H9 (cell line): ENCODE measurements at regions not wholly inside any gene's neighbourhood (a gene's known extent, or its start where the extent isn't known, plus 50 kb on each side); places are given as distances from the start of the nearest gene placed in this dataset.
A peak's percentile ranks its signal among the peaks of the same experiment; 100 is the strongest.

ENCODE experiments used
- DNase-seq: peaks from one replicate; pipeline ENCODE4 v3.0.0-alpha.2; 2017
- H2AFZ ChIP-seq: one replicate; pipeline ENCODE4 v1.6.1; 2013; ENCODE audit warnings: mild to moderate bottlenecking, low read length, control low read depth, moderate library complexity
- H2AK5ac ChIP-seq: 2 replicates; pipeline ENCODE4 v1.6.1; 2013; ENCODE audit warnings: low read length, control low read depth, mixed read lengths; ENCODE audit not compliant: insufficient read length
- H2BK120ac ChIP-seq: one replicate; pipeline ENCODE4 v1.6.1; 2013; ENCODE audit warnings: low read depth, mild to moderate bottlenecking, low read length, control low read depth, inconsistent platforms; ENCODE audit not compliant: poor library complexity, severe bottlenecking
- H2BK12ac ChIP-seq: 2 replicates; pipeline ENCODE4 v1.6.1; 2013; ENCODE audit warnings: low read length, control low read depth, mixed read lengths, low read depth; ENCODE audit not compliant: insufficient read length
- H2BK15ac ChIP-seq: 2 replicates; pipeline ENCODE4 v1.6.1; 2013; ENCODE audit warnings: low read depth, low read length, control low read depth
- H2BK20ac ChIP-seq: one replicate; pipeline ENCODE4 v1.6.1; 2013; ENCODE audit warnings: low read depth, mild to moderate bottlenecking, low read length, control low read depth, inconsistent platforms; ENCODE audit not compliant: poor library complexity, severe bottlenecking
- H2BK5ac ChIP-seq: 2 replicates; pipeline ENCODE4 v1.6.1; 2013; ENCODE audit warnings: low read length, control low read depth, mixed read lengths; ENCODE audit not compliant: insufficient read length
- H3K14ac ChIP-seq: 2 replicates; pipeline ENCODE4 v1.6.1; 2013; ENCODE audit warnings: low read length, control low read depth; ENCODE audit not compliant: insufficient read depth
- H3K18ac ChIP-seq: 2 replicates; pipeline ENCODE4 v1.6.1; 2013; ENCODE audit warnings: low read depth, mild to moderate bottlenecking, mixed read lengths, low read length, control low read depth; ENCODE audit not compliant: insufficient read length
- H3K23ac ChIP-seq: 2 replicates; pipeline ENCODE4 v1.6.1; 2013; ENCODE audit warnings: low read length, control low read depth, mixed read lengths, low read depth; ENCODE audit not compliant: insufficient read length
- H3K23me2 ChIP-seq: 2 replicates; pipeline ENCODE4 v1.6.1; 2013; ENCODE audit warnings: low read depth, mild to moderate bottlenecking, mixed read lengths, low read length, control low read depth; ENCODE audit not compliant: insufficient read length, poor library complexity, severe bottlenecking
- H3K27ac ChIP-seq: 2 replicates; pipeline ENCODE4 v1.5.1; 2013; ENCODE audit warnings: low read length, control low read depth, mixed read lengths, low read depth; ENCODE audit not compliant: insufficient read length
- H3K27me3 ChIP-seq: 2 replicates; pipeline ENCODE4 v1.6.1; 2013; ENCODE audit warnings: low read length, control low read depth, inconsistent platforms; ENCODE audit not compliant: insufficient read depth
- H3K4ac ChIP-seq: 2 replicates; pipeline ENCODE4 v1.6.1; 2013; ENCODE audit warnings: low read depth, mild to moderate bottlenecking, control low read depth, inconsistent platforms, low read length, moderate library complexity
- H3K4me1 ChIP-seq: 2 replicates; pipeline ENCODE4 v1.6.1; 2013; ENCODE audit warnings: low read length, control low read depth, inconsistent platforms; ENCODE audit not compliant: insufficient read depth
- H3K4me2 ChIP-seq: 2 replicates; pipeline ENCODE4 v1.6.1; 2013; ENCODE audit warnings: low read length, control low read depth, mixed read lengths; ENCODE audit not compliant: insufficient read length, insufficient read depth
- H3K56ac ChIP-seq: 2 replicates; pipeline ENCODE4 v1.6.1; 2013; ENCODE audit warnings: low read depth, mild to moderate bottlenecking, mixed read lengths, low read length, control low read depth; ENCODE audit not compliant: insufficient read length
- H3K79me1 ChIP-seq: 2 replicates; pipeline ENCODE4 v1.6.1; 2013; ENCODE audit warnings: low read depth, mild to moderate bottlenecking, moderate library complexity, low read length, control low read depth, inconsistent platforms; ENCODE audit not compliant: insufficient read depth, poor library complexity, severe bottlenecking
- H3K79me2 ChIP-seq: 2 replicates; pipeline ENCODE4 v1.6.1; 2013; ENCODE audit warnings: low read length, control low read depth, inconsistent platforms; ENCODE audit not compliant: insufficient read depth
- H3K9ac ChIP-seq: 2 replicates; pipeline ENCODE4 v1.6.1; 2013; ENCODE audit warnings: low read length, control low read depth, mixed read lengths; ENCODE audit not compliant: insufficient read length; ENCODE audit errors: extremely low read depth
- H3K9me3 ChIP-seq: one replicate; pipeline ENCODE4 v1.6.1; 2013; ENCODE audit warnings: low read depth, low read length, inconsistent platforms; ENCODE audit not compliant: control insufficient read depth
- H3T11ph ChIP-seq: one replicate; pipeline ENCODE4 v1.6.1; 2013; ENCODE audit warnings: mild to moderate bottlenecking, low read length, control low read depth, inconsistent platforms
- H4K20me1 ChIP-seq: one replicate; pipeline ENCODE4 v1.6.1; 2013; ENCODE audit not compliant: control insufficient read depth, insufficient read length, insufficient read depth
- H4K5ac ChIP-seq: 2 replicates; pipeline ENCODE4 v1.6.1; 2013; ENCODE audit warnings: low read depth, mild to moderate bottlenecking, mixed read lengths, low read length, control low read depth; ENCODE audit not compliant: insufficient read length
- H4K8ac ChIP-seq: replicated peaks from 2 replicates; pipeline ENCODE4 v1.6.1; 2013; ENCODE audit warnings: low read length, control low read depth, mixed read lengths, low read depth; ENCODE audit not compliant: insufficient read length
- H4K91ac ChIP-seq: 2 replicates; pipeline ENCODE4 v1.6.1; 2013; ENCODE audit warnings: low read depth, mild to moderate bottlenecking, moderate library complexity, mixed read lengths, low read length, control low read depth; ENCODE audit not compliant: insufficient read length
- H3K27ac Mint-ChIP-seq, 3 experiments: 2 replicates in 2 of 3; 3 replicates in 1 of 3; pipeline ENCODE4 v1.8.0; 2020 to 2021; ENCODE audit warnings: mixed read lengths in 3 of 3, mild to moderate bottlenecking in 1 of 3, moderate library complexity in 1 of 3
- H3K27me3 Mint-ChIP-seq: 2 replicates; pipeline ENCODE4 v1.8.0; 2021; ENCODE audit warnings: low read depth, mild to moderate bottlenecking, moderate library complexity, mixed read lengths
- H3K36me3 Mint-ChIP-seq, 3 experiments: 2 replicates in 2 of 3; 3 replicates in 1 of 3; pipeline ENCODE4 v1.8.0; 2020 to 2021; ENCODE audit warnings: low read depth in 3 of 3, mixed read lengths in 3 of 3; ENCODE audit not compliant: insufficient read depth in 1 of 3
- H3K4me1 Mint-ChIP-seq, 2 experiments: 2 replicates each; pipeline ENCODE4 v1.8.0; 2020; ENCODE audit warnings: mixed read lengths in 2 of 2
- H3K4me3 Mint-ChIP-seq, 2 experiments: 2 replicates in 1 of 2; 3 replicates in 1 of 2; pipeline ENCODE4 v1.8.0; 2020 to 2021; ENCODE audit warnings: mild to moderate bottlenecking in 2 of 2, mixed read lengths in 2 of 2, moderate library complexity in 1 of 2
- H3K9me3 Mint-ChIP-seq, 2 experiments: 2 replicates in 1 of 2; 3 replicates in 1 of 2; pipeline ENCODE4 v1.8.0; 2020; ENCODE audit warnings: mild to moderate bottlenecking in 2 of 2, mixed read lengths in 2 of 2, moderate library complexity in 1 of 2
- WGBS: extraction: QIAGEN DNeasy Blood & Tissue Kit; methylation state at CpG from one replicate; pipeline ENCODE4 v1.1.7; 2013; ENCODE audit warnings: missing lambda C conversion rate, low lambda C conversion rate, mixed read lengths; ENCODE audit not compliant: insufficient read length; ENCODE audit errors: extremely low coverage; 5-methylcytosine and 5-hydroxymethylcytosine counted together
- TF ChIP-seq, protein P1 (sequence below): fragments of 200-600 bp; sonication (generic); conservative IDR thresholded peaks from 3 replicates; pipeline ENCODE4 v1.8.0; 2021; ENCODE audit warnings: antibody characterized with exemption, mild to moderate bottlenecking

DNA sequence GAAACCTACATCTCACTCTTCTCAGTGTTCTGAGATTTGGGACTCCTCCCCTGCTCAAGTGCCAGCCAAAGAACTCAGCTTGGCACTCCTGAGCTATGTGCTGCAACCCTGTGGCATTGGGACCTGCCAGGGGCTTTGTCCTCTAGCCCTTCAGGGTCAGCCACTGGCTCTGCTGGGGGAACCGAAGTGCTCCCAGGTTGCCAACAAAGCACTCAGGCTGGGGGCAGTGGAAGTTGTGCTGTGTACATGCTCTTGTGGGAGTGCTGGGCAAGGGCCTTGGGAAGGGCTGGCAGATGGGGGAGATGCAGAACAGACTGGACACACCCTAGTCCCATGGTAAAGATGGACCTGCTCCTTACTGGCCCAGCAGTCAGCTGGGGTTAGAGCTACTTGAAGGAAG lies 498.6 kb downstream of the CAAP1 start:
- H3K4me3 Mint-ChIP-seq, result no peak overlapping the region
- no peak overlapping the region for H3K9ac ChIP-seq
- no peaks in the 10 kb centered on the region for H3K23me2 ChIP-seq
- H3K4me1 ChIP-seq, result no peaks in the 10 kb centered on the region
- H2BK12ac ChIP-seq, result no peak overlapping the region
- H2AFZ ChIP-seq, result no peak overlapping the region
- peak overlapping the region; percentile 62 for H4K91ac ChIP-seq
- H2BK20ac ChIP-seq, result no peak overlapping the region
- no peak overlapping the region for H3K23ac ChIP-seq
- no peaks in the 10 kb centered on the region for H3K79me2 ChIP-seq
- no peaks in the 10 kb centered on the region for H3K79me1 ChIP-seq
- peak overlapping the region in 1 of 3 experiments; percentile 15; a peak in 1 of 7 replicates for H3K27ac Mint-ChIP-seq
- H3K14ac ChIP-seq, result peak overlapping the region; percentile 17; the same call in 1 of the 2 replicates
- H3K9me3 Mint-ChIP-seq, result peaks cover 26% of the 10 kb centered on the region in 2 experiments
- H3K4me1 Mint-ChIP-seq, result no peaks in the 10 kb centered on the region
- H2BK120ac ChIP-seq, result no peak overlapping the region
- H3T11ph ChIP-seq, result no peak overlapping the region
- no peaks in the 10 kb centered on the region for H3K27me3 ChIP-seq
- peaks cover 14 to 24% (median 19%) of the 10 kb centered on the region in 3 experiments; a peak in 6 of 7 replicates for H3K36me3 Mint-ChIP-seq
- no peaks in the 10 kb centered on the region for H4K20me1 ChIP-seq
- H4K8ac ChIP-seq, result no peak overlapping the region
- H3K18ac ChIP-seq, result no peak overlapping the region
- H2AK5ac ChIP-seq, result no peak overlapping the region
- H4K5ac ChIP-seq, result no peak overlapping the region
- H2BK15ac ChIP-seq, result no peak overlapping the region
- H3K4ac ChIP-seq, result no peak overlapping the region
- no peak for DNase-seq
- no peak overlapping the region for H2BK5ac ChIP-seq
- TF ChIP-seq, protein P1, sequence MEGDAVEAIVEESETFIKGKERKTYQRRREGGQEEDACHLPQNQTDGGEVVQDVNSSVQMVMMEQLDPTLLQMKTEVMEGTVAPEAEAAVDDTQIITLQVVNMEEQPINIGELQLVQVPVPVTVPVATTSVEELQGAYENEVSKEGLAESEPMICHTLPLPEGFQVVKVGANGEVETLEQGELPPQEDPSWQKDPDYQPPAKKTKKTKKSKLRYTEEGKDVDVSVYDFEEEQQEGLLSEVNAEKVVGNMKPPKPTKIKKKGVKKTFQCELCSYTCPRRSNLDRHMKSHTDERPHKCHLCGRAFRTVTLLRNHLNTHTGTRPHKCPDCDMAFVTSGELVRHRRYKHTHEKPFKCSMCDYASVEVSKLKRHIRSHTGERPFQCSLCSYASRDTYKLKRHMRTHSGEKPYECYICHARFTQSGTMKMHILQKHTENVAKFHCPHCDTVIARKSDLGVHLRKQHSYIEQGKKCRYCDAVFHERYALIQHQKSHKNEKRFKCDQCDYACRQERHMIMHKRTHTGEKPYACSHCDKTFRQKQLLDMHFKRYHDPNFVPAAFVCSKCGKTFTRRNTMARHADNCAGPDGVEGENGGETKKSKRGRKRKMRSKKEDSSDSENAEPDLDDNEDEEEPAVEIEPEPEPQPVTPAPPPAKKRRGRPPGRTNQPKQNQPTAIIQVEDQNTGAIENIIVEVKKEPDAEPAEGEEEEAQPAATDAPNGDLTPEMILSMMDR, result no peak
- WGBS, result no CpG with 5 or more reads among the region's 1 CpG
- no peaks in the 10 kb centered on the region for H3K9me3 ChIP-seq
- H3K27ac ChIP-seq, result no peak overlapping the region
- H3K56ac ChIP-seq, result no peak overlapping the region
- H3K4me2 ChIP-seq, result no peak overlapping the region
- no peaks in the 10 kb centered on the region for H3K27me3 Mint-ChIP-seq
